VCaP (cell line): ENCODE measurements at regions not wholly inside any gene's neighbourhood (a gene's known extent, or its start where the extent isn't known, plus 50 kb on each side); places are given as distances from the start of the nearest gene placed in this dataset.

Experiments
- H3K27ac ChIP-seq: fragments of 450-650 bp; 2 replicates; pipeline ENCODE4 v1.5.1; 2017
- CTCF ChIP-seq: fragments of 450-650 bp; conservative IDR thresholded peaks from 2 replicates; pipeline ENCODE4 v1.5.1; 2017; ENCODE audit warnings: mild to moderate bottlenecking, moderate library complexity

DNA sequence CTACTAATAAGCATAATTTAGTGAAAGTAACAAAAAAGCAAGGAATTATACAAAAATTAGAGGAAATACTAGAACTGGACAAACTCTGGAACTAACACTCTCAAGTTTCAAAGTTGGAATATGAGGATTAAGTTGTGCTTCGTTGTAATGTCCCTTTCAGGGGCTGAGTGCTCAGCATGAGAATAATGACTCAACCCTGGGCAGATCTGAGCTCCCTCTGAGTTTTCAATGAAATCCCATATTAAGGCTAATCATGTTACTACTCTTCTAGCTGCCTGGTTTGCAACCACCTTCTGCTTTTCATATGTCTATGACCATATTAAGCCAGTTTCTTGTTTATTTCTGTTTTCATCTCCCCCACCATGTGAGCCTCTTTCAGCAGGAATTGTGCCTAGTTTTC is 274.9 kb upstream of the LRRTM4 start:
- H3K27ac ChIP-seq = no peak overlapping the region
- no peak for TF ChIP-seq CTCF

DNA sequence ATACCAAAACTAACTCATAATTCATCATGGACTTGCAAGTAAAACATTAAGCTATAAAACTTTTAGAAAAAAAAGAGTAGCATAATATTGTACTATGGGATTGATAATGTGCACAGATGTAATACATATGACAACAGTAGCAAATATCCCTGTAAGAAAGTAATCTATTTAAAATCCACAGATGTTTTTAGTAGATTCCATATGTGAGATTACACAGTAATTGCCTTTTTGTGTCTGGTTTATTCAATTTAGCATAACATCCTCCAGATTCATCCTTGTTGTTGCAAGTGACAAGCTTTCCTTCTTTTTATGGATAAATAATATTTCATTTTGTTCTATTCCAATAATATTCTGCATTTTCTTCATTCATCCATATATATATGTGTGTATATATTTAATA is 278.2 kb upstream of the LRRTM4 start:
- no peak for TF ChIP-seq CTCF
- no peak overlapping the region for H3K27ac ChIP-seq

DNA sequence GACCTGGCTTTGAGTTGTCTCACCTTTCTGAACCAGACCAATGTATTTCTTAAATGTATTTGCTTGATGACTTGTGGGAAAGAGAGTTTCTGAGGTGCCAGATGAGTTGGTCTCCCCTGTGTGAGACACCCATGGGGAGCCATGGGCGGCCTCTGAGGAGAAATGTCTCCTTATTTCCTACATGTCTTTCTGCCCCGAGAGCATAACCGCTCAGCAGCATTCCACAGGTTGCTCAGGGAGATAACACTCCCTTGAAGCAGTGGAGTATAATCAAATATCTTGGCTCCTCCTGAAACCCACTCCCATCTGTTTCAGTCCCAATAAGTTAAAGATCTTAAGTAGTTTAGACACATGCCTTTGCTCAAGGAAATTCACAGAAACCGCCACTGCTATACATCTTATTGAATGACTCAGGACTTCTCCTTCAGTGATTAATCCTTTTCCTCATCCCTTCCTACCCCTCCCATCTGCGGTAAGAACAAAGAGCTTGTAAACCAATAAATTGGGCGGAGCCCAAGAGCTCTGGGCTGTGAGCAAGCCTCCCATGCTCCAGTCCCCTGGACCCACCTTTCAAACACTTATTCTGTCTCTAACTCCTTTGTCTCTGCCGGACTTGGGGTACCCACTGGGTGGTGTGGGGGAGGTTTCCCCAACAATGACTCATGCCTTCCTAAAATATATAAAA is 285.5 kb upstream of the LRRTM4 start:
- H3K27ac ChIP-seq = no peak overlapping the region
- no peak for TF ChIP-seq CTCF

DNA sequence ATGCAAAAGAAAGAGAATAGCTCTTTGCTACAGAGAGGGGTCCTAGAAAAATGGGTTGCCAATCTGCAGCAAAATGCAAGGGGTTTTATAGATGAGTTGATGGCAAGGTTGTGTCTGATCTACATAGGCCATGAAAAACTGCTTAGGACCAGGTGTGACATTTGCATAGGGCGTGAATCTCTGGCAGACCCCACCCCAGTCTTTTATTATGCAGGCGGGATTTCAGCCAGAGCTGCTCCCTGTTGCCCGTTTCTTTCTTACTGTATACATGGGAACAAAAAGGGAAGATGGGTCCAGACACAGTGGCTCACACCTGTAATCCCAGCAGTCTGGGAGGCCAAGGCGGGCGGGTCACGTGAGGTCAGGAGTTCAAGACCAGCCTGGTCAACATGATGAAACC is 286.4 kb upstream of the LRRTM4 start:
- no peak overlapping the region for H3K27ac ChIP-seq
- no peak for TF ChIP-seq CTCF

DNA sequence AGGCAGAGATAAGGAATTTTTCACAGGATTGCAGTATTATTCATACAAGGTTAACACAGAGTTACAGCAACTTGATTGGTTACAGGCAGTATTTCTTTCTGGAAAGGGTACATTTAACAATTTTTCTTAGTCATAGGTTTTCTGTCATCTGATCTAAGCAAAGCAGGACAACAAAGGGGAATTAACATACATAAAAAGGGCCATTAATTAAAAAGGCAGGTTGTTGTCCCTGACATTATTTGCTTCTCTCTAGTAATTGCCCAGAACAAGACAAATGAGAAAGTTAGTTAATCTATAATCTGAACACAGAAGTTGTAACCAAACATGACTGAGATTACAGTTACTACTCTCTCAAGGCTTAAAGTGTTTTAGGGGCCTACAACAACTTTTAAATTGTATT is 291.4 kb upstream of the LRRTM4 start:
- no peak for TF ChIP-seq CTCF

GRCh38 chr2:77816618-77817017 is 294.4 kb upstream of the LRRTM4 start:
- H3K27ac ChIP-seq = no peak overlapping the region
- TF ChIP-seq CTCF = no peak

More for the DNA sequence above, 291.4 kb upstream of the LRRTM4 start:
- no peak overlapping the region for H3K27ac ChIP-seq

GRCh38 chr2:77818186-77818585 is 296.0 kb upstream of the LRRTM4 start:
- H3K27ac ChIP-seq = no peak overlapping the region
- TF ChIP-seq CTCF = no peak
